ENCODE measurements at regions not wholly inside any gene's neighbourhood (a gene's known extent, or its start where the extent isn't known, plus 50 kb on each side); places are given as distances from the start of the nearest gene placed in this dataset.
"Not testable (repeated sequence)": the region's sequence is repeated elsewhere in the genome, so short reads cannot be mapped to it uniquely, and the experiment has no call there.

- Mint-ChIP-seq H3K9me3 (no peaks in the 10 kb centered on the region), H3K4me3 (no peak overlapping the region), H3K27me3 (peaks cover 4% of the 10 kb centered on the region), H3K36me3 (ENCODE audit: low read depth) (no peaks in the 10 kb centered on the region), H3K27ac (no peak overlapping the region), H3K4me1 (no peaks in the 10 kb centered on the region)
- ATAC-seq (no peak), DNase-seq (no peak)
Observed at GRCh38 chr6:160881148-160881808, 110.3 kb upstream of the MAP3K4 start.

DNA sequence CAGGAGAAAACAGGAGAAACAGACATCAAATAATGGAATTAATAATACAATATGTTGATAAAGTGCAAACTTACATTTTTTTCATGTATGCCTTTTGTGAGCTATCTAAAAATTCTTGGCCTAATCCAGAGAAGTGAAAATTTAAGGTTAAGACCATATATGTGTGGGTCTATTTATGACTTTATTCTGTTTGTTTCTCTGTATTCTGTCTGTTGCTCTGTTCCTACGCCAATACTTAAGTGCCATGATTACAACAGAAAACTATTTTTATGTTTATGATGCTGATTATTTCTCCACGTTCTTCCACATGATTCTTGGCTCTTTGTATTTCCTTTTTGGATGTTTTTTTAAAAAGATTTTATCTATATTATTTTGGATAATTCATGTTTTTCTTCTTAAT is 109.6 kb upstream of the MAP3K4 start:
- no peaks in the 10 kb centered on the region for H3K36me3 Mint-ChIP-seq (ENCODE audit: low read depth)
- H3K9me3 Mint-ChIP-seq = no peaks in the 10 kb centered on the region
- ATAC-seq = no peak
- H3K27me3 Mint-ChIP-seq = peaks cover 4% of the 10 kb centered on the region
- DNase-seq = no peak
- H3K4me3 Mint-ChIP-seq = no peak overlapping the region
- H3K4me1 Mint-ChIP-seq = no peaks in the 10 kb centered on the region
- H3K27ac Mint-ChIP-seq = no peak overlapping the region

DNA sequence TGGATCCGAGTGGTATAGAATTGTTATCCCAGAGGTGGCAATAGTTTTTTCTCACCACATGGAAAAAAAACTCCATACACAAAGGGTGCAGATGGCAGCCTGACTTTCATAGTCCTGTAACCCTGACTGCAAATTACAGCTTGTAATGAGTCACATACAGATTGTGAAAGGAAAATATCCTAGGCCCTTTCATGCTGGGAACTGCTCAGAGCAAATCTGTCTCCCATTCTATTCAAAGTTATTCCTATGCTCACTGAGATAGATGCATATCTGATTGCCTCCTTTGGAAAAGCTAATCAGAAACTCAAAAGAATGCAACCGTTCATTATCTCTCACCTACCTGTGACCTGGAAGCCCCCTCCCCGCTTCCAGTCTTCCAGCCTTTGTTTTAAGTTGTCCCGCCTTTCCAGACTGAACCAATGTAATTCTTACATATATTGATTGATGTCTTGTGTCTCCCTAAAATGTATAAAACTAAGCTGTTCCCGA is 108.7 kb upstream of the MAP3K4 start:
- ATAC-seq = no peak
- Mint-ChIP-seq H3K4me3 (no peak overlapping the region), H3K36me3 (ENCODE audit: low read depth) (no peaks in the 10 kb centered on the region), H3K27ac (no peak overlapping the region), H3K9me3 (no peaks in the 10 kb centered on the region), H3K27me3 (peaks cover 4% of the 10 kb centered on the region), H3K4me1 (no peaks in the 10 kb centered on the region)
- no peak for DNase-seq

DNA sequence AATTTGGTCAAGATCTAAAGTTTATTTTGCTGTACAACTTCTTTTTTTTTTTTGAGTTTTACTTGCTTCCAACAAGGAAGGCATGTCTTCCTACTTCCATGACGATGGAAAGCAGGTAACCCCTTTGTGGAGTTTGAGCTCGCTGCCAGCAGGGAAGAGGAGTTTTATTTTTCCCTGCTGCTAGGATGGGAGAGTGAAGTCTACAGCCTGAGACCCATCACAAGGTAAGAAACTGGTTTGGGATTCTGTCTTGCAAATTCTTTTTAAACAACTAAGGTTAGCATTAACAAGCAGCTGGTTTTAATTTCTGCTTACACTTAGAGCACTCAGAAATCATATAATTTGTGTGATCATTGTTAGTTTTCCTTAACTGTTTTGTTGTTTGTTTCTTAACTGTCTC is 108.0 kb upstream of the MAP3K4 start:
- Mint-ChIP-seq H3K36me3 (ENCODE audit: low read depth) (no peaks in the 10 kb centered on the region), H3K9me3 (no peaks in the 10 kb centered on the region), H3K4me1 (no peaks in the 10 kb centered on the region), H3K27ac (no peak overlapping the region), H3K27me3 (peaks cover 4% of the 10 kb centered on the region), H3K4me3 (no peak overlapping the region)
- DNase-seq (no peak), ATAC-seq (no peak)

GRCh38 chr6:160883999-160884398 is 107.6 kb upstream of the MAP3K4 start:
- no peak overlapping the region for H3K27ac Mint-ChIP-seq
- H3K4me3 Mint-ChIP-seq = no peak overlapping the region
- no peaks in the 10 kb centered on the region for H3K4me1 Mint-ChIP-seq
- H3K9me3 Mint-ChIP-seq = no peaks in the 10 kb centered on the region
- no peak for DNase-seq
- H3K36me3 Mint-ChIP-seq (ENCODE audit: low read depth) = no peaks in the 10 kb centered on the region
- ATAC-seq = no peak
- H3K27me3 Mint-ChIP-seq = peaks cover 4% of the 10 kb centered on the region

GRCh38 chr6:160889148-160889547 is 102.4 kb upstream of the MAP3K4 start:
- H3K27ac Mint-ChIP-seq; ATAC-seq; DNase-seq; H3K9me3 Mint-ChIP-seq; H3K27me3 Mint-ChIP-seq; H3K4me3 Mint-ChIP-seq; H3K36me3 Mint-ChIP-seq (ENCODE audit: low read depth); H3K4me1 Mint-ChIP-seq: not testable (repeated sequence)

GRCh38 chr6:160891690-160892089 is 99.9 kb upstream of the MAP3K4 start:
- Mint-ChIP-seq H3K27ac (no peak overlapping the region), H3K9me3 (no peaks in the 10 kb centered on the region), H3K27me3 (peaks cover 6% of the 10 kb centered on the region), H3K4me3 (no peak overlapping the region), H3K36me3 (ENCODE audit: low read depth) (no peaks in the 10 kb centered on the region), H3K4me1 (no peaks in the 10 kb centered on the region)
- no peak for DNase-seq
- ATAC-seq = no peak

DNA sequence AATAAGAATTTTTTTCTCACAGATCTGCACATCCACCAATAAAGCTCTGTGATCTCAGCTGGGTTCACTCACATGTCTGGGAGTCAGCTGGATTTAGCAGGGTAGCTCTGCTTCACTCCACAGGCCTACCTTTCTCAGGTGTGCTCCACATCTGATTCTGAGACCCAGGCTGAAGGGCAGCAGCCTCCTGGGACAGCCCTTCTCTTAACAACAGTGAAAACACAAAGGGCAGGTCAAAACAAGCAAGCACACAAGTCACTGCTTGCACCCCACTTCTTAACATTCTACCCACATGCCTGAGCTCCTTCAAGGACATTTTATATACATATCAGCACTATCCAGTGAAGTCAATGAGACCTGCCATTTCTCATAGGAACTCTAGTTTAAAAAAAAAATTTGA is 96.0 kb upstream of the MAP3K4 start:
- no peak overlapping the region for H3K4me3 Mint-ChIP-seq
- DNase-seq = no peak
- H3K4me1 Mint-ChIP-seq = no peaks in the 10 kb centered on the region
- H3K36me3 Mint-ChIP-seq (ENCODE audit: low read depth) = no peaks in the 10 kb centered on the region
- H3K27me3 Mint-ChIP-seq = peaks cover 10% of the 10 kb centered on the region
- H3K27ac Mint-ChIP-seq = no peak overlapping the region
- no peaks in the 10 kb centered on the region for H3K9me3 Mint-ChIP-seq
- no peak for ATAC-seq

DNA sequence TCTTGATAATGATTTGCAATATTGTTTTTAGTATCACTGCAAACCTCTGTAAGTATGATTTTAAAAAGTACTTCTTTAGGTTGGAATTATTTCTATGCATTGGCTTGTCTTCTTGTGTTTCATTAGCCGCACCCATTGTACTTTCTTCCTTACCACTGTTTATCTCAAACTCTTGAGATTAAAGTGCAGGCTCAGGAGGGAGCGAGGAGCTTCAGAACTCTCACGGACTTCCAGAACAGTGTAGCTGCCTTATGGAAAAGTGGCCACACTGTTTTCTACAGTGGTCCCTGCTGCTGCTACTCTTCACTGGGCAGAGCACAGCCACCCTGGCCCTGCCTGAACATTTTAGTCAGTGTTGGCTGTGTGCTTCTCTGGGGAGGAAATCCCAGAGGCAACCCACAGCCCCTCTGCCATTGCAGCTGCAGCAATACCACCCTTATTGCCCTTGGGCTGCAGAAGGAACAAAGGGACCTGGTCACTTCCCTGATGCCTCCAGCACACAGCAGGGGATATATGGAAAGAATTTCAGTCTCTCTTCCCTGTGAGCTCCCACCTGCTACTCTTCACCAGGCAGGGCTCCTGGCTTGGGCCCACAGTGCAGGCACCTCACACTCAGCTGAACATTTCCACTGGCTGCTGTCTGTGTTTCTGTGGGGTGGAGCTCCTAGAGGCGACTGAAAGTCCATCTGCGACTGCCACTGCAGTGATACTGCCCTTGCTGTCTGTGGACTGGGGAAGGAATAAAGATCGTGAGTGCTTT is 91.7 kb upstream of the MAP3K4 start:
- H3K27ac Mint-ChIP-seq = no peak overlapping the region
- no peaks in the 10 kb centered on the region for H3K36me3 Mint-ChIP-seq (ENCODE audit: low read depth)
- no peak for DNase-seq
- no peak for ATAC-seq
- no peak overlapping the region for H3K4me3 Mint-ChIP-seq
- H3K27me3 Mint-ChIP-seq = peaks cover 22% of the 10 kb centered on the region
- no peaks in the 10 kb centered on the region for H3K9me3 Mint-ChIP-seq
- H3K4me1 Mint-ChIP-seq = no peaks in the 10 kb centered on the region

GRCh38 chr6:160911949-160912348 is 79.6 kb upstream of the MAP3K4 start:
- ATAC-seq = no peak
- H3K27ac Mint-ChIP-seq = no peak overlapping the region
- no peak overlapping the region for H3K4me3 Mint-ChIP-seq
- peaks cover 3% of the 10 kb centered on the region for H3K27me3 Mint-ChIP-seq
- no peaks in the 10 kb centered on the region for H3K4me1 Mint-ChIP-seq
- no peaks in the 10 kb centered on the region for H3K36me3 Mint-ChIP-seq (ENCODE audit: low read depth)
- peaks cover 4% of the 10 kb centered on the region for H3K9me3 Mint-ChIP-seq
- DNase-seq = no peak

- no peak for DNase-seq
- H3K36me3 Mint-ChIP-seq (ENCODE audit: low read depth) = no peaks in the 10 kb centered on the region
- no peak for ATAC-seq
- no peaks in the 10 kb centered on the region for H3K27me3 Mint-ChIP-seq
- H3K9me3 Mint-ChIP-seq = peaks cover 4% of the 10 kb centered on the region
- no peaks in the 10 kb centered on the region for H3K4me1 Mint-ChIP-seq
- no peak overlapping the region for H3K27ac Mint-ChIP-seq
- no peak overlapping the region for H3K4me3 Mint-ChIP-seq
Observed at GRCh38 chr6:160912411-160912810, 79.2 kb upstream of the MAP3K4 start.

GRCh38 chr6:160917572-160917971 is 74.0 kb upstream of the MAP3K4 start:
- no peaks in the 10 kb centered on the region for H3K36me3 Mint-ChIP-seq (ENCODE audit: low read depth)
- DNase-seq = no peak
- no peak overlapping the region for H3K4me3 Mint-ChIP-seq
- no peak for ATAC-seq
- H3K27ac Mint-ChIP-seq = no peak overlapping the region
- H3K4me1 Mint-ChIP-seq = no peaks in the 10 kb centered on the region
- peaks cover 8% of the 10 kb centered on the region for H3K27me3 Mint-ChIP-seq
- no peaks in the 10 kb centered on the region for H3K9me3 Mint-ChIP-seq

GRCh38 chr6:160919723-160920440 is 71.7 kb upstream of the MAP3K4 start:
- H3K4me1 Mint-ChIP-seq = no peaks in the 10 kb centered on the region
- no peak for DNase-seq
- ATAC-seq = no peak
- no peak overlapping the region for H3K27ac Mint-ChIP-seq
- peaks cover 8% of the 10 kb centered on the region for H3K27me3 Mint-ChIP-seq
- H3K36me3 Mint-ChIP-seq (ENCODE audit: low read depth) = no peaks in the 10 kb centered on the region
- H3K9me3 Mint-ChIP-seq = no peaks in the 10 kb centered on the region
- H3K4me3 Mint-ChIP-seq = no peak overlapping the region

DNA sequence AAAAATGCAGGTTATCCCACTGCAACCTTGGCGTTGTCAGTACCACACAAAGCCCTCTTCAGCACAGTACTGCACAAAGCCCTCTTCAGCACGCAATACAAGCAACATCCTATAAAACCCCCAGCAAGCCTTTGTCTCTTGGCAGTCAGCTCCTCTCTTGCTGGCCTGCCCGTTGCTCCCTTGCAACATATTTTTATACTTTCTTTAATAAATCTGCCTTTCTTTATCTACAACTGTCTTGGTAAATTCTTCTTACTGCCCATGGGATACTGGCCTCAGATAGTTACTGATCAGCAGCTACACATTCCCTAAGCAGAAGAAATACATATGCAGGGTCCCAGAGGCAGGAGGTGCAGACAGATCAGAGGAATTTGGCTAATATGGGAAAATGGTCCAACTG is 70.5 kb upstream of the MAP3K4 start:
- Mint-ChIP-seq H3K36me3 (ENCODE audit: low read depth) (no peaks in the 10 kb centered on the region), H3K27ac (no peak overlapping the region), H3K27me3 (peaks cover 13% of the 10 kb centered on the region), H3K4me3 (no peak overlapping the region), H3K4me1 (no peaks in the 10 kb centered on the region), H3K9me3 (no peaks in the 10 kb centered on the region)
- ATAC-seq (no peak), DNase-seq (no peak)

All from activated naive CD8-positive, alpha-beta T cell treated with anti-CD3 and anti-CD28 coated beads, Interleukin-2, amount 50 U/mL, for 24 hours (primary cell).